Kasumi-1 (cell line): ENCODE measurements at regions not wholly inside any gene's neighbourhood (a gene's known extent, or its start where the extent isn't known, plus 50 kb on each side); places are given as distances from the start of the nearest gene placed in this dataset.

Experiments
- DNase-seq, 2 experiments: peaks; one replicate each; lab custom pipeline; 2025; lab: John Stamatoyannopoulos, UW

DNA sequence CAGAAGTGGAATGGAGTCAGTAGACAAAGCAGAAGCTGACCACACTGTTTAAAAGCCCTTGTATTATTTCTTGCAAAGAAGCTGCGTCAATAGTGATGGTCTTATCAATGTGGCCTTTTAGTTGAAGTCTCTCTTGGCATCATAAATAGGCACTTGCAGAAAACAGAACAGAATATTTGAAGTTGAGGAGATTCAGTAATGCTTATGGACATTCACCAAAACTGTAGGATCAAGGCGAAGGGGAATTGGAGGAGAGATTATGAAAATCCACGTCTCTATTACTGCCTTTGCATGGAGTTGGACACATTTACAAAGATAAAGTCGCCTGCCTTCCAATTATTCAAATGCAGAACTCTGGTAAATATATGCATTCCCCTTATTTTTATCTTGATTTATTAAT is 1482.8 kb downstream of the EFNB2 start:
- DNase-seq, result no peak

DNA sequence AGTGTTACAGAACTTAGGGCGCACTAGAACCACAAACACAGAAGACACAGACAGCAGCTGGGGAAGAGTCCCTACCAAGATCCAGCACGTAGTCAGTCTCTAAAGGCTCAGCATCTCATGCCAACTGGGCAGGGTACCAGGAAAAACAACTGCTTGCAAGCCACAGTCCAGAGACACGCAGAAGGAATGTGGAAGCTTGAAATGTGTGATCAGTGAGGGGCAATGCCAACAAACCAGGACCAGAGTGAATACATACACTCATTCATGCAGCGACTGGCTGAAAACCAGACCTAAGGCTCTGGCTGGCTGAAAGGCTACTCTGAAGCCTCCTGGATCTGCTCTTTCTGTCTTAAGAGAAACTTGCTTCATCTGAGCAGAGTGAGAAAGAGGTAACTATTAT is 1484.8 kb downstream of the EFNB2 start:
- DNase-seq, result no peak

DNA sequence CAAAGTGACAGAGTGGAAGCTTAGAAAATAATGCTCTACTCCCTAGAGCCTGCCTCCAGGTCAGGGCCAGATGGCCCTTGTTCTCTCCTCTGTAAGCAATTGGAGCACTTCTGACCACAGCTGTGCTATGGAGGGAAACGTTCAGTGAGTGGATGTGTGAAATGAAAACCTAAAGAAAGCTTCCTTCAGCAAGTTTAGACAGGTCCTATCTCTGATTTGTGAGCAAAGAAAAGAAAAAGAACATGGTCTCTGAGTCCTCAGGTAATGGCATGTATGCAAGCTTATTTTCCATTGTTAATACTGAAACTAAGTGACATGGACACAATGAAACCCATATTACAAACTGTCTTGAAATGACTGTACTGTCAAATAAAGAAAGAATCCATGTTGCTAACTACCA is 1486.8 kb downstream of the EFNB2 start:
- DNase-seq, result no peak

DNA sequence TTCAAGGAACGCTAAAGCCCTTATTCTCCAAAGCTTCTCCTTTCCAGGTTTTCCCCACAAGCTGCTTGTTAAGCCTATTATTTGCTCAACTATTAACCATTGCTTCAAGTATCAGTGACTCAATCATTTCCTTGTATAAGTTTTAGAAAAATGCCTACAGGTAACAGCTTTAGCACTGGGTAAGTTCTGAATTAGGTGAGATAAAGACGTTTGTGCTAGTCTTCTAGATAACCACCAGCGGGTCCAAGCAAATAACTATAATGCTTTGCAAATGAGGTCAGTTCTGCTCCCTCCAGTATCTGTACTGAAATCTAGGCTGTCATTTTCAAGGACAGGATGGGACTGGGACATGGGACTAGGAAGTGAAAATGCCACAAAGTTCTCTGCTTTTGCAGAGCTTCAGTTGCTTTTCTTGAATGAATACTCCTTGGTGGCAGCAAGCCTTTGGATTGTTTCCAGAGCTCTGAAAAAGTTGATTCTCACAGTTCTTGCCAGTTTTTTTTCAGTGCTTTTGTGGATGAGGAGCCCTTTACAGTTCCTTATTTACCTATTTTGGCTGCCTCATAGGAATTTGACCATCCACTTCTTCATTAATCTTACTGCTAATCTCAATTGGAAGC is 1487.7 kb downstream of the EFNB2 start:
- DNase-seq, result peak in 1 of 2 experiments; percentile 9

DNA sequence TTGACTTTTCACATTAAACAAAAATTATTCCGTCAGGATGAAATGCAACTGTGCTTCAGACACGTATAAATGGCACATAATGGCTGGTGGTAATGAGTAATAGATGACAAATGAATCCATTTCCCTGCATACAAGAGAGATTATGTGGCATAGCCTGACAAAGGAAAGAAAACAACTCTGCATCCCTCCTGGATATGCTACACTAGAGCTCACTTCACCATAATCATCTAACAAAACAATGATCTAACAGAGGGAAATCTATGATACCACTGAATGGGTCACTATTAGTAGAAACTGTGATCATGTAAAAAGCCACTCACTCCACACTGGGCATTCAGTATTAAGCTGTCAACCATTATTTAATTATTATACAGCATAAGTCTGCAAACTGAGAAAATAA is 1498.4 kb downstream of the EFNB2 start:
- DNase-seq, result no peak

GRCh38 chr13:105035092-105035491 is 1500.4 kb downstream of the EFNB2 start:
- no peak for DNase-seq

- no peak for DNase-seq
Observed at GRCh38 chr13:105033999-105034398, 1501.5 kb downstream of the EFNB2 start.

DNA sequence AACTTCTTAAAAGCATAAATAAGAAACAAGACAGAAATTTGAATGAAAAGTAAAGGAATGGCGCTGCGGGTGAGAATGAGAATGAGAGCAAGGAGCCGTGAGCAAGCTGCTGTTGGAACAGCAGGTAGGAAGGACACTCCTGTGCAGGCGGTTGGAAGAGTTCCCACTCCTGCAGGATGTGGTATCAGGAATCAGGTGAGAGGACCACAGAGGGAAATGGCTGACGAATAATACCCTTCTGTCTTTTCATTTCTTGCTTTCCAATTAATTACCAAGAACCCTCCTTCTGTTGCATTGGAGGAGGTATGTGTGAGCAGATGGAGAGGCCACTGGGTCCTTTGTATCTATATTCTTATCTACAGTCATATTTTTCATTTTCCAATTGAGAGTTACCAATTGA is 1504.2 kb downstream of the EFNB2 start:
- no peak for DNase-seq

DNA sequence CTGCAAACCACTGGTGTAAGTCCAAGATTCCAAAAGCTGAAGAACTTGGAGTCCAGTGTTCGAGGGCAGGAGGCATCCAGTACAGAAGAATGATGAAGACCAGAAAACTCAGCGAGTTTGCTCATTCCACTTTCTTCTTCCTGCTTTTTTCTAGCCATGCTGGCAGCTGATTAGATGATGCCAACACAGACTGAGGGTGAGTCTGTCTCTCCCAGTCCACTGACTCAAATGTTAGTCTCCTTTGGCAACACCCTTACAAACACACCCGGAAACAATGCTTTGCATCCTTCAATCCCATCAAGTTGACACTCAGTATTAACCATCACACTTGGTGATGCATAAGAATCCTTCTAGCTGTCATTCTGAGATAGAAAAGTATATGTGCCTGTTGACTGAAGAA is 1504.6 kb downstream of the EFNB2 start:
- no peak for DNase-seq

DNA sequence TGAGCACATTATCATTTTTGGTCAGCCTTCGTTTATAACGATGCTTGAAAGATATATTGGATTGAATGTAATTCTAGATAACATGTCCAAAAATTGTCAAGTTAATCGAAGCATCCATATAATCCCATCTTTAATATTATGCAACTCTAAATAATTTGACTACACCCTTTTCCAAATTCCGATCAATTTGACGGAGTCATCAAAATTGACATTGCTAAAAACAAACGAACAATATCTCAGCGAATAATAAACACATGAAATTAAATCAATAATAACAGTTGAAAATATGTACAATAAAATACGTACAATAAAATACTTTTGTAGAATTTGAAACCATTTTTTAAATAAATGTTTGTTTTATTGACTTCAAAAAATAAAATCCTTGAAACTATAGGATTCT is 1516.4 kb downstream of the EFNB2 start:
- no peak for DNase-seq

DNA sequence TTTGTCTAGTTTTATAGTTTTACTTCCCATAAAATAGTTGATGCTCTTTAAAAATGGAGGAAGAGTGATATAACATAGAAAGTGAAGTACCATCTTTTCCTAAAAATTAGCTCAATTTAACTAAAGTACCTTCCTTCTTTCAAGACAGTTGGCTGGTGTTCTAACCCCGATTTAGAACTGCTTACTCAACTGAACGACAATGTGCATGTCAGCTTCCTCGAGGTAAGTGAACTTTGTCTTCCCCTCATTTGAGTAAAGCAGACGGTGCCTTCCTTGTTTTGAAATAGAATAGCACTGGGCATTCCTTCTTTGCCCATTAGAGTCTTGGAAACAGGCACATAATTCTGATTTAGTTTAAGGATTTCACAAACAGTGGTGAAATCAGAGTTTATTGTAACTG is 1519.2 kb downstream of the EFNB2 start:
- no peak for DNase-seq

DNA sequence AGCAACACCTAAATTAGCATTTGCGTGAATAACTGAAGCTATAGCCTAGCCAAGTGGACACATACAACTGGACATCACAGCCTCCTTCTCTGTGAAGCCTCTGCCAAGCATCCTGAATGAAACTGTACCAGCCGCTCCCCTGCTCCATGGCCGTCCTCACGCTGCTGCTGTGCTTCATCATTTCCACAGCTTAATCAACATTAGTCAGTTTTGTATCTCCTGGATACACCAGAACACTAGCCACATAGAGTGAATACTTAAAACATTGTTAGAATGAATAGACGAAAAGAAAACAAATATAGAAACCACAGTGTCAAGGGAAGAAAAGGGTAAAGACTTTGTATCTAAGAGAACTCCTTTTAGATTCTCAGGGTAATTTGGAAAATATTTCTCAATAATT is 1526.9 kb downstream of the EFNB2 start:
- DNase-seq, result no peak

- DNase-seq, result no peak
Observed at GRCh38 chr13:105007166-105007808, 1528.2 kb downstream of the EFNB2 start.

GRCh38 chr13:104996022-104996421 is 1539.4 kb downstream of the EFNB2 start:
- DNase-seq, result no peak

- DNase-seq, result no peak
Observed at GRCh38 chr13:104993708-104994107, 1541.8 kb downstream of the EFNB2 start.

GRCh38 chr13:104987621-104988020 is 1547.8 kb downstream of the EFNB2 start:
- DNase-seq, result no peak

DNA sequence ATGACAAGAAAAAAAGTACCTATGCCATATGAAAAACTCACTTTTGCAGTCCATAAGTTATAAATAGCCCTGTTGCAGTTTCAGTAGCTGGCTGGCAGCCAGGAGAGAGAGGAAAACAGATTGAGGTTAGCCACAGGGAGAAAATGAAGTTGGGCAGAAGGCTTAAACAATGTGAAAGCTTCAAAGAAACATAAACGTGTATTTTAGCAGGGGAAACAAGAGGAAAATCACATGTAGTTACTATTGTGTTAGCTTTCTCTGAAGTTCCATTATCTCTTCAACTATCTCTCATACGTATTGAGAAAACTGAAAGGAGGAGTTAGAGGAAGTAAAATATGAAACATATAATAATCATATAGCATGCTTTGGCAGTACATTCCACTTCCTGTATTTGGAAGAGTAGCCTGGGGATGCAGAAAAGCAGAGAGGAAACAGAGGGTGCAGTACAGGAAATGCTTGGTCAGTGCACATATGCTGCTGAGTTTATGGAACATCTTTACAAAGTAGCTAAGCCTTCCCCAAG is 1551.1 kb downstream of the EFNB2 start:
- DNase-seq, result peak; percentile 99

DNA sequence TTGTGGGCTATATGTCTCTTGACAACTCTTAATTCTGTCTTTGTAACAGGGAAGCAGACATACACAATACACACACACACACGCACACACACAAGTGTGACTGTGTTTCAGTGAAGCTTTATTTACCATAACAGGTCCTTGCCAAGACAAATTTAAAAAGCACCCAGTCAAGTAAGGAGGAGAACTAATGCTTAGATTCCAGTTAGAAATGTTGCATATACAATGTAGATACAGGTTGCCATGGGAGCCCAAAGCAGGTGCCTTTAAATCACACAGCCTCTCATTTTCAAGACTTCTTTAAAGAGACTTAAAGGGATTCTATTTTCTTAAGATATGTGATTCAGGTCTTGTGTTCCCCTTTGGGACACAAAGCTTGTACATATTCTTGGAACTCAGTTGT is 1551.9 kb downstream of the EFNB2 start:
- peak in 1 of 2 experiments; percentile 4 for DNase-seq

- DNase-seq, result peak in 1 of 2 experiments; percentile 9
Observed at GRCh38 chr13:104980586-104980985, 1554.9 kb downstream of the EFNB2 start.

DNA sequence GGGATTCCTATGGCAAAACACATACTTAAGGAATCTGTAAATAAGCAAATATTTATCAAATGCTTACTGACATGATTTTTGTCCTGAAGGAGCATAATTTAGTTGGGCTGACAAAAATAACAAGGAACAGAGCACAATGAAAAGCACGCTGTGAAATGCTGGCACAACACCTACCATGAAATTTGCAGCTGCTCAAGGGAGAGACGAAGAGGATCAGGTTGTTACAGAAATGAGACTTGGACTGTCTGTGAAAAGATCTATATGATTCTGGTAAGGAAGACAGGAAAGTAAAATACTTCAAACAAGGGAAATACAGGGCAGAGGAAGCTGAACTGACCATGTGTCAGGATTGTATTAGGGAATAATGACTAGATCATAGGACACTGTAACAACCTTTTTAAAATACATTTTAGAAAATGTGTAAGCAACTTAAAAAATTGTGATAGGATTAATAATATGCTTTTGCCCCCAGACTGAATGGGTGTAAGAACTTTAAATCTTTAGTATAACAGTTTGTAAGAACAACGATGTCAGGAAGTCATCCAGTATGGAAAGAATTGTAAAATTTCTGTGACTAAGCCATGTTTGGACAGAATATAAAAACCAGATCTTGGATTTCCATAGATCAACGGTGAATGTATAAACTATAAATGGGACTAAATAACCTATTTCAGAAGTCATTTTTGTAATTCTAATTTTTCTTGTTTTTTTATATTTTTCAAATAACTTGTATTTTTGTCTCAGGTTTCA is 1556.0 kb downstream of the EFNB2 start:
- DNase-seq, result no peak

- peak; percentile 64 to 65 for DNase-seq
Observed at GRCh38 chr13:104976986-104977385, 1558.5 kb downstream of the EFNB2 start.

GRCh38 chr13:104975272-104975671 is 1560.2 kb downstream of the EFNB2 start:
- DNase-seq, result no peak

DNA sequence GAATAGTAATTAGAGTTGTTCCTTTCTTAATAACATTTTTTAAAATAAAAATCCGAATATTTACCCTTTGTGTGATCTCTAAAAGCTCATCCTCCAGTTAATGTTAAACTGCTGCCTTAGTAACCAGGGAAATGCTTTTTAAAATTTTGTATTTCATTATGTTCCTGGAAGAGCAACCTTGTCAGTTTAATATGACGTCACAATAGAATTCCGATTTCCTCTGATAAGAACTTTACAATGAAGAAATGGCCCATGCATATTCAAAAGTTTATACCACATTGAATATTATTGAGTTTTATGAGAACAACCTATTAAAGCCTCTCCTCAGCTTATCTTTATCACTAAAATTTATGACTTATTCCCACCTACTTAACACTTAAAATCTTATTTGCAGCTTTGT is 1566.6 kb downstream of the EFNB2 start:
- no peak for DNase-seq
